ENCODE measurements at regions not wholly inside any gene's neighbourhood (a gene's known extent, or its start where the extent isn't known, plus 50 kb on each side); places are given as distances from the start of the nearest gene placed in this dataset.

DNA sequence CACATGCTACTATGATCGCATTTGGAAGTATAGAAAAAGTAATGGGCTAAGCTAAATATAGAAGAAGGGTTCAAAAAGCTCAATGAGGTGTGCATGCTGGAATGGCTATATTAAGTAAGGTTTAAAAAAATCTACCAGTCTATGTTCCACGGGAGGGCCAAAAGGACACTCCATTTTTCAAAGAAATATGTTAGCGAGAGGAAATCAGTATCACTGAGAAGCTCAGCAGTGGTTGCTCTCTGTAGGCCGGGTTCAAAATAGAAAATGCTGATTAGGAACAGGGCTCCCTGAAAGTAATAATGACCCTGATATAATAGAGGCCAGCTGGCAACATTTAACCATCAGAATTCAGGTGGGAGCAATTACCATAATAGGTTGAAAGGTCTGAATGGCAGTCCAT is 224.5 kb upstream of the SEMA3E start:
- TF ChIP-seq, protein P1, sequence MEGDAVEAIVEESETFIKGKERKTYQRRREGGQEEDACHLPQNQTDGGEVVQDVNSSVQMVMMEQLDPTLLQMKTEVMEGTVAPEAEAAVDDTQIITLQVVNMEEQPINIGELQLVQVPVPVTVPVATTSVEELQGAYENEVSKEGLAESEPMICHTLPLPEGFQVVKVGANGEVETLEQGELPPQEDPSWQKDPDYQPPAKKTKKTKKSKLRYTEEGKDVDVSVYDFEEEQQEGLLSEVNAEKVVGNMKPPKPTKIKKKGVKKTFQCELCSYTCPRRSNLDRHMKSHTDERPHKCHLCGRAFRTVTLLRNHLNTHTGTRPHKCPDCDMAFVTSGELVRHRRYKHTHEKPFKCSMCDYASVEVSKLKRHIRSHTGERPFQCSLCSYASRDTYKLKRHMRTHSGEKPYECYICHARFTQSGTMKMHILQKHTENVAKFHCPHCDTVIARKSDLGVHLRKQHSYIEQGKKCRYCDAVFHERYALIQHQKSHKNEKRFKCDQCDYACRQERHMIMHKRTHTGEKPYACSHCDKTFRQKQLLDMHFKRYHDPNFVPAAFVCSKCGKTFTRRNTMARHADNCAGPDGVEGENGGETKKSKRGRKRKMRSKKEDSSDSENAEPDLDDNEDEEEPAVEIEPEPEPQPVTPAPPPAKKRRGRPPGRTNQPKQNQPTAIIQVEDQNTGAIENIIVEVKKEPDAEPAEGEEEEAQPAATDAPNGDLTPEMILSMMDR (conservative IDR thresholded peaks at IDR 0.05 in 1 of 2, IDR thresholded peaks at IDR 0.05 in 1 of 2; ENCODE audit: low read depth in 1 of 2, low read length in 2 of 2), result no peak
- TF ChIP-seq EZH2 (IDR thresholded peaks at IDR 0.05; ENCODE audit: low read length, missing control alignments), result no peak
